ENCODE measurements at regions not wholly inside any gene's neighbourhood (a gene's known extent, or its start where the extent isn't known, plus 50 kb on each side); places are given as distances from the start of the nearest gene placed in this dataset.

- no peaks in the 10 kb centered on the region for H3K36me3 Mint-ChIP-seq (ENCODE audit: low read depth, unreplicated experiment)
- H3K4me3 Mint-ChIP-seq (ENCODE audit: unreplicated experiment) = no peak overlapping the region
- H3K27me3 Mint-ChIP-seq (ENCODE audit: unreplicated experiment) = no peaks in the 10 kb centered on the region
- no peak for TF ChIP-seq CTCF (IDR thresholded peaks at IDR 0.05; ENCODE audit: unreplicated experiment)
- DNase-seq (ENCODE audit: low spot score) = no peak
- H3K9me3 Mint-ChIP-seq (ENCODE audit: unreplicated experiment) = no peaks in the 10 kb centered on the region
- no peaks in the 10 kb centered on the region for H3K4me1 Mint-ChIP-seq (ENCODE audit: unreplicated experiment)
- no peak overlapping the region for H3K27ac Mint-ChIP-seq (ENCODE audit: unreplicated experiment)
Measured at GRCh38 chr3:87595798-87596197, 319.4 kb upstream of the POU1F1 start.

GRCh38 chr3:87581240-87581639 is 304.9 kb upstream of the POU1F1 start:
- no peak for TF ChIP-seq CTCF (IDR thresholded peaks at IDR 0.05; ENCODE audit: unreplicated experiment)
- H3K36me3 Mint-ChIP-seq (ENCODE audit: low read depth, unreplicated experiment) = no peaks in the 10 kb centered on the region
- no peak overlapping the region for H3K27ac Mint-ChIP-seq (ENCODE audit: unreplicated experiment)
- no peaks in the 10 kb centered on the region for H3K27me3 Mint-ChIP-seq (ENCODE audit: unreplicated experiment)
- no peak overlapping the region for H3K4me3 Mint-ChIP-seq (ENCODE audit: unreplicated experiment)
- H3K9me3 Mint-ChIP-seq (ENCODE audit: unreplicated experiment) = no peaks in the 10 kb centered on the region
- no peaks in the 10 kb centered on the region for H3K4me1 Mint-ChIP-seq (ENCODE audit: unreplicated experiment)
- no peak for DNase-seq (ENCODE audit: low spot score)

DNA sequence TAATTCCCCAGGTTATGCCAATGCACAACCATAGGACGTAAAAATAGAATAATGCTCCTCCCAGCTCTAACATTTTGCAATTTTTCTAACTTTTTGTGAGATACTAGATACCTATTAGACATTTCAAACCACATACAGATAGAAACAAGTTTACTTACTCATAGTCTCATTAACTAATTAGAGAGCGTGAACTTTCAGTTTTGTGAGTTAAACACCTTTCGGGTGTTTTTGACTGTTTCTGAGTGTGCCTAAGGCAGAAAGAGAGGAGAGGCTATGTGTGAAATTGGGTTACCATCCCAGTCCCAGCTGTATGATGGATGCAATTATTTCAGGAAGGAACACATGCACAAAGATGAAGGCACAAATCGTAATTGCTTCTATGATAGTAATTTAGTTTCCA is 300.4 kb upstream of the POU1F1 start:
- TF ChIP-seq CTCF (IDR thresholded peaks at IDR 0.05; ENCODE audit: unreplicated experiment) = no peak
- H3K4me3 Mint-ChIP-seq (ENCODE audit: unreplicated experiment) = no peak overlapping the region
- H3K4me1 Mint-ChIP-seq (ENCODE audit: unreplicated experiment) = no peaks in the 10 kb centered on the region
- H3K36me3 Mint-ChIP-seq (ENCODE audit: low read depth, unreplicated experiment) = no peaks in the 10 kb centered on the region
- H3K27ac Mint-ChIP-seq (ENCODE audit: unreplicated experiment) = no peak overlapping the region
- no peak for DNase-seq (ENCODE audit: low spot score)
- no peaks in the 10 kb centered on the region for H3K27me3 Mint-ChIP-seq (ENCODE audit: unreplicated experiment)
- H3K9me3 Mint-ChIP-seq (ENCODE audit: unreplicated experiment) = no peaks in the 10 kb centered on the region

DNA sequence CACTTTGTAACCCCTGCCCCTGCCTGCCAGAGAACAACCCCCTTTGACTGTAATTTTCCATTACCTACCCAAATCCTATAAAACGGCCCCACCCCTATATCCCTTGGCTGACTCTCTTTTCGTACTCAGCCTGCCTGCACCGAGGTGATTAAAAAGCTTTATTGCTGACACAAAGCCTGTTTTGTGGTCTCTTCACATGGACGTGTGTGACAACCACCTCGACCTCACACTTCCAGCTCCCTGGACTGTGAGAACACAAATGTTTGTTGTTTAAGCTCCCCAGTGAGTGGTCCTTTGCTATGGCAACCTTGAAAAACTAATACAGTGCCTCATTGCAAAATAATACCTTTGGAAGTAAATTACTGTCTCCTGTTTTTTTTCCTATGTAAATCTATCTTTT is 299.2 kb upstream of the POU1F1 start:
- Mint-ChIP-seq H3K36me3 (ENCODE audit: low read depth, unreplicated experiment) (no peaks in the 10 kb centered on the region), H3K4me1 (ENCODE audit: unreplicated experiment) (no peaks in the 10 kb centered on the region), H3K9me3 (ENCODE audit: unreplicated experiment) (no peaks in the 10 kb centered on the region), H3K27ac (ENCODE audit: unreplicated experiment) (no peak overlapping the region), H3K27me3 (ENCODE audit: unreplicated experiment) (no peaks in the 10 kb centered on the region), H3K4me3 (ENCODE audit: unreplicated experiment) (no peak overlapping the region)
- no peak for DNase-seq (ENCODE audit: low spot score)
- no peak for TF ChIP-seq CTCF (IDR thresholded peaks at IDR 0.05; ENCODE audit: unreplicated experiment)

DNA sequence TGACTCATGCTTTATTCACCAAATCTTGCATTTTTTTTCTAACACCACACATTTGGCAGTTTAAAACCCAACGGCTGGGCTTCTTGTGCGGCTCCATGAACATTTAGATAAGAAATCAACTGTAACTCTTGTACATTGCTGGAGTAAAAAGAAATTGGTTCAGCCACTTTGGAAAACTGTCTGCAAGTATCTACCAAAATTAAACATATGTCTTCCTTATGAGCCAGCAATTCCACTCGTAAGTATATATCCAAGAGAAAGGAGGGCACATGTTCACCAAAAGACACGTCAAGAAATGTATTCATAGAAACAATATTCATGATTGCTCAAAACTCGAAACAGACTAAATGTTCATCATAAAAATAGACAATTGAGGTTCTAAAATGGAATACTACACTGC is 291.9 kb upstream of the POU1F1 start:
- H3K27ac Mint-ChIP-seq (ENCODE audit: unreplicated experiment) = no peak overlapping the region
- no peak for TF ChIP-seq CTCF (IDR thresholded peaks at IDR 0.05; ENCODE audit: unreplicated experiment)
- DNase-seq (ENCODE audit: low spot score) = no peak
- H3K36me3 Mint-ChIP-seq (ENCODE audit: low read depth, unreplicated experiment) = no peaks in the 10 kb centered on the region
- no peaks in the 10 kb centered on the region for H3K4me1 Mint-ChIP-seq (ENCODE audit: unreplicated experiment)
- H3K27me3 Mint-ChIP-seq (ENCODE audit: unreplicated experiment) = no peaks in the 10 kb centered on the region
- no peak overlapping the region for H3K4me3 Mint-ChIP-seq (ENCODE audit: unreplicated experiment)
- no peaks in the 10 kb centered on the region for H3K9me3 Mint-ChIP-seq (ENCODE audit: unreplicated experiment)

Data from endothelial cell (in vitro differentiated cells).